NCI-H526 treated with DMSO at 0.1 percent for 48 hours (cell line): ENCODE measurements at regions not wholly inside any gene's neighbourhood (a gene's known extent, or its start where the extent isn't known, plus 50 kb on each side); places are given as distances from the start of the nearest gene placed in this dataset.
"Not testable (repeated sequence)": the region's sequence is repeated elsewhere in the genome, so short reads cannot be mapped to it uniquely, and the experiment has no call there.

Source experiments
- DNase-seq: peaks from one replicate; lab custom pipeline; 2025; lab: John Stamatoyannopoulos, UW

DNA sequence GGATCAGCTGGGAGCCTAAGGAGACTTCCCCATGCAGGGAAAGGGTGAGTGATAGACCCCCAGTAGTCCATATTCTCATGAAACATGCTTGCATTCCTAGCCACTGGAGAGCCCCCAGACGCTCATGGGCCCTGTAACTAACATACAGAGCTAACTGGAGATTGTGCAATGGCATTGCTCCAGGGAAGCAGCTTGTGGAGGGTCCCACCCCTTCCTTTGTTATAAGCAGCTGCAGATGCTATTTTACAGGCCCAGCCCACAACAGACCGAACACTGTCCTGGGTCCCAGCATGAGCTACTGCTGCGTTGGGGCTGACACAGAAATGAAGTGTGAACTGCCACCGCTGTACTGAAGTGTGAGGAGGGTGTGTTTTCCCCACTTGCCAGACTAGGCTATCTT, 1465.7 kb upstream of the DIAPH2 start:
- DNase-seq = no peak

DNA sequence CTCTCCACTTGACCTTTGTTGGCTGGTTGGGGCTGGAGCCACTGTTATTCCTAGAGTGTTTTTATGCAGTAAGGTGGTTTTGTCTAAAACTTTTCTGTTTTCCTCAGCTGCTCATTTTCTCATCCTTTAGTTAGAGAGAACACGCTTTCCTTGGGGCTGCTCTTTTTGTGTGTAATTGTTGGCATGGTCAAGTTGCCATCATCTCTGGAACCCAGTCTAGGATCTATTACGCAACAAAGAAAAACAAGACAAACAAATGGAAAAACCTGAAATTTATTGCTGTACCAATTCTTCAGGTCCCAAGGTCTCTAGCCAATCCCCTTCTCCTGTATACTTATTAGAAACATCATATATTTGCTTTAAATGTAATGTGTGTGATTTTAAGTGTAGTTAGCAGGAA, 1436.3 kb upstream of the DIAPH2 start:
- DNase-seq = no peak

DNA sequence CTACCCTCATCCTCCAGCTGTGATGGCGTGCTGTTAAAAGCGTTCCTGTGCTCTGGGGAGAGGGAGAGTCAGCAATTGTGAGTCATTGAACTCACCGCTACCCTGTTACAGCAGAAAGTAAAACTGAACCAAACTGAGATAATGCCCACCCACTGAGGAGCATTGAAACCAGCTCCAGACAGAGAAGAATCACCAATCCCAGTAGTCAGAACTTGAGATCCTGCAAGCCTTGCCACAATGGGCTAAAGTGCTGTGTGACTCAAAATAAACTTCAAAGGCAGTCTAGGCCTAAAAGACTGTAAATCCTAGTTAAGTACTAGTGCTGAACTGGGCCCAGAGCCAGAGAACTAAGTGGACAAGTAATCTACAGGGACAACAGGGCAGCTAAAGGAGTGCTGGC, 1394.2 kb upstream of the DIAPH2 start:
- DNase-seq = no peak

DNA sequence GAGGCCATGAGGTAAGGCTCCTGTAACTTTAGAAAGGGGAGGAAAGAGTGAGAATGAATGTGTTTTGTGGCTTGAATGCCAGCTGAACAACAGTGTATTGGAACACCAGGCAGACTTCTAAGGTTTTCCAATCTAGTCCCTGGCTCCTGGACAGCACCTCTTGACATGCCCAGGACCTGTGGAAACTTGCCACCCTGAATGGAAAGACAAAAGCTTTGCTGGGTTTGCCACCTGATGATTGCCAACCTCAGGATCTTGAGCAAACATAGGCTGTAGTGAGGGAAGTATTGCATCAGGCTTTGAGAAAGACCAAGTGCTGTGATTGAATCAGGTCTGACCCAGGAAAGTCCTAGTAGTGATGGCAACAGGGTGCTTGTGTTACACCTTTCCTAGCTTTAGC, 1393.1 kb upstream of the DIAPH2 start:
- no peak for DNase-seq

DNA sequence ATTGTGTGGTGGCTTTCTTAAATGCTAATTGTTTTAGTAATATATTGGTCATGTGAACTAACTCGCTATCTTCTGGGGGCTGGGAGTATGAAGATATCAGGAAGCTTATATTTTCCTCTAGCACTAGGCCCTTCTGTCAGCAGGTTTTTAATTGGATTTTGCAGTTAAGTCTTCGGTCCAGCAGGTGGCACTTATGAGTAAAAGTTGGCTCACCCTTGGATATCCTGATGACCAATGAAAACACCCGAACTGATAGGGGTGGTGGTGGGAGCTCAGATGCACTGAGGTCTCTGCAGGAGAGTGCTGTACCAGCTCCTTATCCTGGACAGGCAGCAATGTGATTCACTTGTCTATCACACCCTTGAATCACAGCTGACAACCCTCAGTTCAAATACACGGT, 1365.8 kb upstream of the DIAPH2 start:
- no peak for DNase-seq

DNA sequence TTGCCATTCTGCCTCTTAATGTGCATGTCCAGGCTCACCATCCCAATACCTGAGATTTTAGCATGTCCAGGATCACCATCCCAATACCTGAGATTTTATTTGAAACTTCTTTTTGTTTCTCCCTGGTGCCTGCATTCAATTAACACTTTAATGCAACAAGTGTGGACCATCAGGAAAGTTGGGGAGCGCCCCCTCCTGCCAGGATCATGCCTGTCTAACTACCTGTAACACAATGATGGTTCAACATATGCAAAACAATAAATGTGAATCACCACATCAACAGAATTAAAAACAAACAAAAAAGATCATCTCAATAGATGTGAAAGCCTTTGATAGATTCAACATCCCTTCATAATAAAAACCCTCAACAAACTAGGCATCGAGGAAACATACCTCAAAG, 1359.5 kb upstream of the DIAPH2 start:
- no peak for DNase-seq

DNA sequence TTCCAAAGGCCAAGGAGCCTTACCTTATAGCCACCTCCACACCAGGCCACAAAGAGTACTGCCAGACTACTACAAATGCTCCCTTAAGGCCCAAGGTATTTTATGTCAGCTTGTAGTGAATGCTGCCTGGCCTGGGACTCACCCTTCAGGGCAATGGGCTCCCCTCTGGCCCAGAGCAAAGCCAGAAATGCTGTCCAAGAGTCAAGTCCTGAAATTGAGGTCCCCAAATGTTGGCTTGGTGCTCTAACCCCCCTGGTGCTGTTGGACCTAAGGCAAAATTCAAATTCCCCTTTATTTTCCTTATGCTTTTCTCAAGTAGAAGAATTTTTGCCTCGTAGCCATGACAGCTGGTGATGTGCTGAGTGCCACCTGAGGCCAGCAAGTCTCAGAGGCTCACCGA, 1354.3 kb upstream of the DIAPH2 start:
- no peak for DNase-seq

DNA sequence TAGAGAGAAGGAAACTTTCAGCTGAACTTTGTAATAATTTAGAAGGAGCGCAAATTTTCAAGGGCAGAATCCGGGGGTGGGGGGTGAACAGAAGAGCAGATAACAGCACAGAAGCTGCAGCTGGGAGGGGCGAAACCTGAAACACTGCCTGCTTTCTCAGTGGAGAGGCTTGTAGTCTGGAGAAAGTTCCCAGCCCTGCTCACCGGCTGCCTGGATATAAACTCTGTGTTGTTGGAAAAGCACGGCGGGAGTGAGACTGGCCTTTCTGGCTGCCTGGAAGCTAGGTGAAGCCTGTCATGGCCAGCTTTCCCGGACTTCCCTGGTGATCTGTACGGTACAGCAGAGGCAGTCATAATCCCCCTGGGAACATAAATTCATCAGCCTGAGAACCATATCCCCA, 1352.1 kb upstream of the DIAPH2 start:
- DNase-seq = no peak

DNA sequence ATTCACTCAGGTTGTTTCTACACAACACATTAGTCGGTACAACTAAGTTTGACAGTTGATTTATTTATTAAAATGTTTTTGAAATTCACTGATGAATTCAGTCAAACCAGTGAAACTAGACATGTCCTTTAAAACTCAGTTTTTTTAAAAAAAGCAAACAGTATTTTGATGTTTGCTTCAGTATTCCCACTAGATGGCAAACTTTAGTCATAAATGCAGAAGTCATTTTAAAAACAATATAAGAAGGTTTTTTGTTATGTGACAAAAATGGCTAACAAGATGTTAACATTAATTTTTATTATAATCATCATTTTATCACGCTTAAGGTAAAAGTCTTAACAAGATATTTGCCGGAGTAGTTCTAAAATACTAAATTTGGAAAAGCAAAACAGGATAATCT, 1337.8 kb upstream of the DIAPH2 start:
- no peak for DNase-seq

DNA sequence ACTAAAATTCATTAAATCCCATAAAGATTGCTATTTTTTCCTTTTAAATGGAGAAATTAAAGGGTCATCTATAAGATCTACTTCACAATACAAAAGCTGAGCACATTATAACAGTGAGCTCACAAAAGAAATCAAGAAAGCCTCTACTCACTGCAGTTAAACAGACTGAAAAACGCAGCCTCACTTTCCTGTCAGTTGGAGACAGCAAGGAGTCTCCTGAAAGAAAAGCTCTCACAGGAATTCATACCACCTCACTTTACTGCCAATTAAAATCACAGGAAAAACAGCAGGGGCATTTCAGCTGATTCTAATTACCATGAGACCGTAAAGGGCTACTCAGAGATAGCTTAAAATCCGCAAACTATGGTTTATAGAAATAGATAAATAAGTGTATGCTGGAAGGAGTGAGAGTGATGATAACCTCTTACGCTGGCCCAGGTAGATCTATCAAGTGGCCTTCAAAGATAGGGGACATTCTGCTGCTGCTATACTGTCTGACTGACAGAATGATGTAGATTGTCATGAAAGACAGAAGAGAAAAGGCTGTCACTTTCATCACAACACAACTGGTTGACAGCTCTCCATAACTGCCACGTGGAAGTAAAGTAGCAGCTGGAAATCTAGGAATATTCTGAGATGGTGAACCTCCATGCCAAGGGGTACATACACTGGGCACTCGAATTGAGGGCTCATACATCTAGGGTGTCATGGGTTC, 1333.7 kb upstream of the DIAPH2 start:
- DNase-seq = no peak

DNA sequence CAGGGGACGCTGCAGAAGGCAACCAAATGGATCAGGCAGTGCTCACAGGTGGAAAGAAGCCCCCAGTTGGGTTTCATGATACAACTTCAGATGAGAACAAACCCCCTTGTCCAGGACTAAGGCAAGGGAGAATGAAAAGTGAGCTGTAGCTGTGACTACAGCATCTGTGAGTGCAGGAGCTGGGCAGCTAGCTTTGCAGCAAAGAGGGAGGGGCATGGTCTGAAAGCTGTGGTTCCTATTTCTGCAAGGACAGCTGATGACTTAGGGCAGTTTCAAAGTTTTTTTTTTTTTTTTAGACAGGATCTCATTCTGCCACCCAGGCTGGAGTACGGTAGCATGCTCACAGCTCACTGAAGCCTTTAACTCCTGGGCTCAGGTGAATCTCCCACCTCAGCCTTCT, 1317.4 kb upstream of the DIAPH2 start:
- DNase-seq = no peak

DNA sequence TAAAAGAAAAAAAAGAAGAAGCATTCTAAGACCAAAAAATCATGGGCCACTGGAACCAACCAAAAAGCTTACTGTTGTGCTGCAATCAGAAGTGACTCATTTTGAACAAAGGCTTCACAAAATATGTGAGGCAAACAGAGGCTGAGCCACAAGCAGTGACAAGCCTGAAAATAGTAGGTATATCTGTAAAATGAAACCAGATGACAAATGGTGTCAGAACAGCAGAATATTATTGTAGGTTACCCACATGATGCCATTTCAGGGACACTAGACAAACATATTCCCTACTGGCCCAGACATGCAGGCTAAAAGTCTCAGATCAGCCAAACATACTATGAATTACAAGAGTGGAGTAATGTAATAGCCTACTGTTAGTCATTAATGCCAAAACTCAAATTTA, 1301.8 kb upstream of the DIAPH2 start:
- no peak for DNase-seq

DNA sequence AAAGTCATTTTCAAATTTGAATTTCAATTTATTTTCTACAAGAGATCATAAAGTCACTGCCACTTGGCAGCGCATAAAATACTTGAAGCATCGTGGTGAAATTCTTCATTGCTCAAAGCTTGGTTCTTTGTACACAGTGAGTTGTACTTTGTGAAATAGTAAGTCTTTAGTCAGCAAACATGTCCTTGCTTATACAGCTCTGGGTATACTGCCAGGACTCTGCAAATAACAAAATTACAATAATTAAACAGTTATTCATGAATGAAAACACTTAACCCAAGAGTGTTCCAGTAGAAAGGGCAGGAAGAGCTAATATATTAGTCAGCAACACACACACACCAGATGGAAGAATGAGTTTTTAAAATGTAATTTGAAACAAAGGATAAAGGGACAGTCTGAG, 1300.9 kb upstream of the DIAPH2 start:
- no peak for DNase-seq

DNA sequence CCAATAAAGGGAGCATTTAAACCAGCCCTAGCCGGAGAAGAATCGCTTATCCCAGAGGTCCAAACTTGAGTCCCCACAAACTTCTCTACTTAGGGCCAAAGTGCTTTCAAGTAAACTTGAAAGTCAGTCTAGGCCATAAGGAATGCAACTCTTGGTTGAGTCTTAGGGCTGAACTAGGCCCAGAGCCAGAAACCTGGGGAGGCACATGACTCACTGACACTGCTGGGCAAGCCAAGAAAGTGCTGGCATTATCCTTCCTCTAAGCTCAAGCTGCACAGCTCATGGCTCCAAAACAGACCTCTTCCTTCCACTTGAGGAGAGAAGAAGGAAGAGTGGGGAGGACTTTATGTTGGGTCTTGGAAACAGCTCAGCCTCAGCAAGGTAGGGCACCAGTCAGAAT, 1257.3 kb upstream of the DIAPH2 start:
- DNase-seq = no peak

DNA sequence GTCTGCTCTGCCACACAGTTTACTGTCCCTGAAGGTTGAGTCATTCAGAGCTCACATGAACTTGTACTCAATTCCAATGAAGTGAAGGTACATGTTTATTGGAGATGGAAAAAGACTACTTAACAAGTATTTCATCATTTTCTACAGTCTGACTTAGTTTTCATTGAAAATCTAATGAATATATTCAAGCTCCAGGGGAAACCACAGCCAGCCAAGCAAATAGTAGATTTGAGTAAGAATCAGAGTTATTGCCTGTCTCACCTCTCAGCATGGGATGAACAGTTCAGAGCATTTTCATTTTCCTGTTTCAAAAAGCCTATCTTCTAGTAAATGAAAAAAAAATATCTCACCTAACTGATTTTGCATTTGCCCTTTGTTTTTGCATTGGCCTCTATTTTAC, 1249.4 kb upstream of the DIAPH2 start:
- DNase-seq = no peak

DNA sequence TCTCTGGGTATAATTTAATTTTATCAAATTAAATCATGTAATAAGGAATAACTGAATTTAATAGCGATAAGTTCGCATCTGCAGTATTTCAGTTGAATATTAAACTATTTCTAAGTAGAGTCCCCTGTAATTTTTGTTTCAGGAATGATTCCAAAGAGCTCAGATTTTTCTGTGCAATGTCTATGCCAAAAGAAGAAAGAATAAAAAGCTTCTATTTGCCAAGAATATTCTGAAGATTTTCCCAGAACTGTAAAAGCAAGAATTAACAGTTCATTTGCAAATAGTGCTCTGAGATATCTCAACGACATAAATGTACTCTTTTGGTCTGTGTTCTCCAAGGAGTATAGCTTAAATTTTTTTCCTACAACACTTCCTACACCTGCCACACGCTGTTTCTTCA, 1242.8 kb upstream of the DIAPH2 start:
- no peak for DNase-seq

DNA sequence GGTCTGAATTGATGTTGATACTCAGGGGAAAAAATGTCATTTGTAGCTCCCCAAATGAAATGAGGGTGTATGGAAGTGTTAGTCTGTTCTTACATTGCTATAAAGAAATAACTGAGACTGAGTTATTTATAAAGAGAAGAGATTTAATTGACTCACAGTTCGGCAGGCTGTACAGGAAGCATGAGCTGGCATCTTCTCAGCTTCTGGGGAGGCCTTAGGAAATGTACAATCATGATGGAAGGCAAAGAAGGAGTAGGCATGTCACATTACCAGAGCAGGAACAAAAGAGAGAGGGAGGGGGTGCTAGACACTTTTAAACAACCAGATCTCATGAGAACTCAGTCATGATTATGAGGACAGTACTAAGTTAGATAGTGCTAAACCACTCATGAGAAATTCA, 1199.9 kb upstream of the DIAPH2 start:
- DNase-seq = no peak

DNA sequence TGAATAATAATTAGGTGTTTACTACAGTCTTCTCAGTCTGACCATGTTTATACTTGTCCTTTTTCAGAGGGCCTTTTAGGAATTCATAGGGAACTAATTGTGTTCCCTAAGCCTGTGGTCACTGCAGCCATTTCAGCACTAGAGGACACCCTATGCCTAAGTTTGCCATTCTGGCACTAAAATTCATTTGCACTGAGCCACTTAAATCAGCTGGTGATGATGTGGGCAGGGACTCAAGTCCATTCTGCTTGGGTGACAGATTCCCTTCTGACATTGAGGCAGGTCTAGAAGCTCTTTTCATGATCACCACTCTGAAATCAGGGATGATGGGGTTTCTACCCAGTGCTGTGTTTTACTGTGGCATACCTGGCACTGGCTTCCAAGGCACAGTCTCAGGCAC, 1178.9 kb upstream of the DIAPH2 start:
- DNase-seq = no peak

DNA sequence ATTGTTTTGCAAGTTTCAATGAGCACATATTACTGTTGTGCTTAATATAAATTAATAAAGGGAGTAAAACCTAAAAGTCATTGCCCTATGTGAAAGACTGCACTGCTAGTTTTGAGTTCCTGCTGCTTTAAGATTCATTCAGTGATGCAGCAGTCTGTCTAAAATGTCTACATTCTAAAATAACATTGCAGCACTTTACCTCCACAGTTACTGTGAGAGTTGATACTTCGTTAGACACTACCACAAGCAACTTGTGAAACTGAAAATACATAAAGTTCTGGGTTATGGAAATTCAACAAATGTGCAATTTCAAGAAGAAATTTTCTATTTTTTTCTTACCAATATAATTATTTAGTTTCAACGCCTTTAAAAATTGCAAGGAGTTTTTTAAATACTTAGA, 1175.2 kb upstream of the DIAPH2 start:
- DNase-seq = no peak

DNA sequence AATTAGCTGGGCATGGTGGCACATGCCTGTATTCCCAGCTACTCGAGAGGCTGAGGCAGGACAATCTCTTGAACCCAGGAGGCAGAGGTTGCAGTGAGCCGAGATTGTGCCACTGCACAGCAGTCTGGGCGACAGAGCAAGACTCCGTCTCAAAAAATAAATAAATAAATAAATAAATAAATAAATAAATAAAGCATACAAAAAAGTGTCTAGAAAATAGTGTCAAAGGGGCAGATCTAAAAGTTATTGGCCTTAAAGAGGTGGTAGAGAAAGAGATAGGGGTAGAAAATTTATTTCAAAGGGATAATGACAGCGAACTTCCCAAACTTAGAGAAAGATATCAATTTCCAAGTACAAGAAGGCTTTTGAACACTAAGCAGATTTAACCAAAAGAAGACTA, 1160.6 kb upstream of the DIAPH2 start:
- not testable (repeated sequence) for DNase-seq

DNA sequence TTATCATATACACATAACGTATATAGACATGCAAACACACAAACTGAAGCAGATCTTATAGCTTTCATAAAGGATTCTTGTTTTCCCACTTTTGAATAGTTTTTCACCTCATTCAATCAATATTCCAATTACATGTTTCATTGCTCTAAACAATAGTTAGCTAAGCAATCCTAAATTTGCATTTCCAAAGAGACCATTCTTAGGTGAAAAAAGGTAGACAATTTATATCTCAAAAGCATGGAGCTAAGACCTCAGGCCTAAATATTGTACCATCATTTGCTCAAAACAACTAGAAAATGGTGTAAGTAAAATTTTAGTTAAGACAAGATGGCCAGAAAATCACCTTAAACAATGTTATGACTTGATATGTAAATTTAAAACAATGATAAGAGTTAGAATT, 1148.5 kb upstream of the DIAPH2 start:
- no peak for DNase-seq

DNA sequence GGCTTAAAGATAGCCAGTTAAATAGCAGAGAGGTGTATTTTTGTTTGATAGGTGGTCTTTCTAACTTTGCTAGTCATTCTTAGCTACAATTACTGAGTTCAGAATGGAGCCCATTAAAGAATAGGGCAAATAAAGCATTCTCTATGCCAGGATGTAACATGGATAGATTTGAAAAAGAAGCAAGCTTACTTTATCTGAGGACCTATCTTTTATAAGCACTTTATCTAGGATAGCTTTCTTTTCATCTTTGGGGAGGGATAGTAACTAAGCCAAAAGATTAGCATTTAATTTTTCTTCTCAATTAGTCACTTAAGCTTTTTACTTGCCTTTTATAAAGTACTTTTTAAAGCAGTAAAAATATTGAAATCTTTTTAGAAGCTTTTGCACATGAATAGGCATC, 1148.0 kb upstream of the DIAPH2 start:
- no peak for DNase-seq

DNA sequence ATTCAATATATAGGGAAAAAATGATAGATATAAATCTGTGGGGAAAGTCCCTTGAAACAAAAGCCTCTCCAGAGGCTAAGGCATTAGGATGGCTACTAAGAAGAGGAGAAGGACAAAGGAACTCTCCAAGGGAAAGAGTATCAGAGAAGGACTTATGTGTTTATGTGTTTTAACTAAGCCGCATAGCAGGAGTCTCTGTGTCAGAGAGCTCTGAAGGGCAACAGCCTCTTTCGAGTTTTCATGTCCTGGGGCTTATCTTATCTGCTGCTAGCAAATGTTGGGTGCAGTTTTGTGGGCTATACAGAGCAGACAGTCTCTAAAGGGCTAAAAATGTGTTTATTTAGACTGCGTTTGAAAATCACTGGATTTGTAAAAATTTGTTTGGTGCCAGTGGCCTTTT, 1145.6 kb upstream of the DIAPH2 start:
- DNase-seq = no peak

DNA sequence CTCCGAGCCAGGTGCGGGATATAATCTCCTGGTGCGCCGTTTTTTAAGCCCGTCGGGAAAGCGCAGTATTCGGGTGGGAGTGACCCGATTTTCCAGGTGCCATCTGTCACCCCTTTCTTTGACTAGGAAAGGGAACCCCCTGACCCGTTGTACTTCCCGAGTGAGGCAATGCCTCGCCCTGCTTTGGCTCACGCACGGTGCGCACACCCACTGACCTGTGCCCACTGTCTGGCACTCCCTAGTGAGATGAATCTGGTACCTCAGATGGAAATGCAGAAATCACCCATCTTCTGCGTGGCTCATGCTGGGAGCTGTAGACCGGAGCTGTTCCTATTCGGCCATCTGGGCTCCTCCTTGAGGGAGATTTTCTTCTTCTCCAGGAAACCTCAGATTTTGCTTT, 1135.1 kb upstream of the DIAPH2 start:
- not testable (repeated sequence) for DNase-seq

DNA sequence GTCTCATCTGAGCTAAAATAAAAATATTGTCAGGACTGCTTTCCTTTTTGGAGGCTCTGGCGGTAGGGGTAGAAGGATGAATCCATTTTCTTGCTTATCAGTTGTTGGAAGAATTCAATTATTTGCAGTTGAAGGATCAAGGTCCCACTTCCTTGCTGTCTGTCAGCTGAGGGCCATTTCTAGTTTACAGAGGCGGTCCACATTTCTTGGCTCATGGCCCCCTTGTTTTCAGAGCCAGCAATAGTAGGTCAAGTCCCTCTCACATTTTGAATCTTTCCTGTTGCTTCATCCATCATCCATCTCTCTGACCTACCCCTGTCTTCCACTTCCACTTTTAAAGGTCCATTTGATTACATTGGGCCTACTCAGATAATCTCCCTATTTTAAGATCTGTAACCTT, 1099.3 kb upstream of the DIAPH2 start:
- DNase-seq = no peak
